ENCODE measurements at regions not wholly inside any gene's neighbourhood (a gene's known extent, or its start where the extent isn't known, plus 50 kb on each side); places are given as distances from the start of the nearest gene placed in this dataset.

GRCh38 chr21:43328185-43328957, 98.6 kb downstream of the SIK1 start:
- no peak overlapping the region for H3K4me3 ChIP-seq (ENCODE audit: low read depth, low read length)
- no peak for TF ChIP-seq CTCF (conservative IDR thresholded peaks at IDR 0.05; ENCODE audit: low read depth, low read length)
- DNase-seq (ENCODE audit: low read depth) = no peak

GRCh38 chr21:43325968-43326715, 100.8 kb downstream of the SIK1 start:
- TF ChIP-seq CTCF (conservative IDR thresholded peaks at IDR 0.05; ENCODE audit: low read depth, low read length) = no peak
- DNase-seq (ENCODE audit: low read depth) = no peak

GRCh38 chr21:43325036-43325435, 101.9 kb downstream of the SIK1 start:
- no peak for DNase-seq (ENCODE audit: low read depth)
- no peak overlapping the region for H3K4me3 ChIP-seq (ENCODE audit: low read depth, low read length)
- TF ChIP-seq CTCF (conservative IDR thresholded peaks at IDR 0.05; ENCODE audit: low read depth, low read length) = no peak

More at GRCh38 chr21:43325968-43326715, 100.8 kb downstream of the SIK1 start:
- H3K4me3 ChIP-seq (ENCODE audit: low read depth, low read length) = no peak overlapping the region

- no peak for DNase-seq (ENCODE audit: low read depth)
- TF ChIP-seq CTCF (conservative IDR thresholded peaks at IDR 0.05; ENCODE audit: low read depth, low read length) = no peak
- H3K4me3 ChIP-seq (ENCODE audit: low read depth, low read length) = no peak overlapping the region
These were observed 102.3 kb downstream of the SIK1 start for GRCh38 chr21:43324596-43324995.

- TF ChIP-seq CTCF (conservative IDR thresholded peaks at IDR 0.05; ENCODE audit: low read depth, low read length) = no peak
- DNase-seq (ENCODE audit: low read depth) = no peak
These were observed 103.5 kb downstream of the SIK1 start for GRCh38 chr21:43323244-43324005.

GRCh38 chr21:43322805-43323204, 104.1 kb downstream of the SIK1 start:
- DNase-seq (ENCODE audit: low read depth) = no peak
- no peak for TF ChIP-seq CTCF (conservative IDR thresholded peaks at IDR 0.05; ENCODE audit: low read depth, low read length)
- H3K4me3 ChIP-seq (ENCODE audit: low read depth, low read length) = no peak overlapping the region

More at GRCh38 chr21:43323244-43324005, 103.5 kb downstream of the SIK1 start:
- no peak overlapping the region for H3K4me3 ChIP-seq (ENCODE audit: low read depth, low read length)

Data from epithelial cell of proximal tubule (primary cell).